Small intestine (tissue), 7 donors: ENCODE measurements at regions not wholly inside any gene's neighbourhood (a gene's known extent, or its start where the extent isn't known, plus 50 kb on each side); places are given as distances from the start of the nearest gene placed in this dataset.

Experiments used
- DNase-seq, 2 donors: peaks; one replicate each; pipeline versions ENCODE4 v3.0.0 to v3.0.0-alpha.2; 2013
- FAIRE-seq: peaks from 2 replicates; lab custom pipeline; 2012; peaks lifted over from hg19 to GRCh38; lab: Jason Lieb, UNC
- H3K27ac ChIP-seq, 3 donors: one replicate each; pipeline ENCODE4 v1.5.1; 2013; ENCODE audit warnings: low read length in 2 of 3, mild to moderate bottlenecking in 2 of 3, control low read depth in 1 of 3, inconsistent platforms in 1 of 3, low read depth in 1 of 3, moderate library complexity in 1 of 3
- H3K27me3 ChIP-seq, 3 donors: one replicate each; pipeline ENCODE4 v1.6.1; 2013; ENCODE audit warnings: low read length in 3 of 3, inconsistent platforms in 1 of 3; ENCODE audit not compliant: control insufficient read depth in 3 of 3, insufficient read depth in 3 of 3
- H3K36me3 ChIP-seq, 3 donors: one replicate each; pipeline ENCODE4 v1.6.1; 2013; ENCODE audit warnings: low read length in 3 of 3, inconsistent platforms in 1 of 3, low read depth in 1 of 3, mild to moderate bottlenecking in 1 of 3, moderate library complexity in 1 of 3; ENCODE audit not compliant: control insufficient read depth in 3 of 3, insufficient read depth in 2 of 3
- H3K4me1 ChIP-seq, 3 donors: one replicate each; pipeline ENCODE4 v1.6.1; 2013; ENCODE audit warnings: low read length in 2 of 3, inconsistent platforms in 1 of 3, low read depth in 1 of 3, mild to moderate bottlenecking in 1 of 3, moderate library complexity in 1 of 3; ENCODE audit not compliant: control insufficient read depth in 3 of 3, insufficient read depth in 2 of 3
- H3K4me3 ChIP-seq, 3 donors: one replicate each; pipeline ENCODE4 v1.5.1; 2013; ENCODE audit warnings: low read length in 3 of 3, control low read depth in 1 of 3, inconsistent platforms in 1 of 3, low read depth in 1 of 3, mild to moderate bottlenecking in 1 of 3, moderate library complexity in 1 of 3
- H3K9me3 ChIP-seq, 2 donors: one replicate each; pipeline ENCODE4 v1.6.1; 2013; ENCODE audit warnings: low read depth in 1 of 2, low read length in 1 of 2; ENCODE audit not compliant: control insufficient read depth in 2 of 2, insufficient read depth in 1 of 2
- WGBS, 3 donors: extraction: QIAGEN DNeasy Blood & Tissue Kit; methylation state at CpG; one replicate each; pipeline ENCODE4 v1.1.7; 2013; 5-methylcytosine and 5-hydroxymethylcytosine counted together
- donor health status: healthy with polysubstance abuse.
- donor health status: control.
- donor health status: control.
- donor health status: Bipolar disorder and iron deficiency.
- donor health status: healthy.

DNA sequence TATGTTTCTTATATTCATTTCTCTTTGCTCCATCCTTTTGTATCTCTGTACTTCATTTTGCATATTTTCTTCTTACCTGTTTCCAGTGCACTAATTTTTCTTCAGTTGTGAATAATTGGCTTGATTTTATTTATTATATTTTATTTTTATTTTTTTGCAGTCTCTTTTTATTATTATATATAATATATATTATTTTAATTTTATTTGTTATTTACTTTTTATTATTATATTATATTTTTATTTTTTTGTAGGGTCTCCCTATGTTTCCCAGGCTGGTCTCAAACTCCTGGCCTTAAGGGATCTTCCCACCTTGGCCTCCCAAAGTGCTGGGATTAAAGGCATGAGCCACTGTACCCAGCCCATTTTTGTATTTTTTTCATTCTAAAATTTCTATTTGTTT lies 213.1 kb upstream of the TSC22D2 start:
- Histone ChIP-seq H3K27me3 (no peaks in the 10 kb centered on the region), H3K36me3 (no peaks in the 10 kb centered on the region), H3K4me3 (no peak overlapping the region), H3K27ac (no peak overlapping the region), H3K9me3 (peaks cover 0 to 3% of the 10 kb centered on the region in 2 donors), H3K4me1 (no peaks in the 10 kb centered on the region)
- no peak for DNase-seq
- peak; percentile 33 for FAIRE-seq

DNA sequence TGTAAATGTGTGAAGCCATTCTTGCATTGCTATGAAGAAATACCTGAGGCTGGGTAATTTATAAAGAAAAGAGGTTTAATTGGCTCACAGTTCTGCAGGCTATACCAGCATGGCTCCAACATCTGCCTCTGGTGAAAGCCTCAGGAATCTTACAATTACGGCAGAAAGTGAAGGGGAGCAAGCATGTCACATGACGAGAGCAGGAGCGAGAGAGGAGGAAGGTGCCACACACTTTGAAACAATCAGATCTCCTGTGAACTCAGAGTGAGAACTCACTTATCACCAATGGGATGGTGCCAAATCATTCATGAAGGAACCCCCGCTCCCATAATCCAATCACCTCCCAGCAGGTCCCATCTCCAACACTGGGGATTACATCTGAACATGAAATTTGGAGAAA lies 213.6 kb upstream of the TSC22D2 start:
- FAIRE-seq, result no peak
- no peak overlapping the region for H3K27ac ChIP-seq
- no peak overlapping the region for H3K4me3 ChIP-seq
- H3K27me3 ChIP-seq, result no peaks in the 10 kb centered on the region
- no peaks in the 10 kb centered on the region for H3K4me1 ChIP-seq
- no peaks in the 10 kb centered on the region for H3K36me3 ChIP-seq
- H3K9me3 ChIP-seq, result peaks cover 0 to 3% of the 10 kb centered on the region in 2 donors
- 85 to 91% (median 87%) methylated on average over 4 of the region's 4 CpGs for WGBS, 3 donors
- DNase-seq, result no peak

DNA sequence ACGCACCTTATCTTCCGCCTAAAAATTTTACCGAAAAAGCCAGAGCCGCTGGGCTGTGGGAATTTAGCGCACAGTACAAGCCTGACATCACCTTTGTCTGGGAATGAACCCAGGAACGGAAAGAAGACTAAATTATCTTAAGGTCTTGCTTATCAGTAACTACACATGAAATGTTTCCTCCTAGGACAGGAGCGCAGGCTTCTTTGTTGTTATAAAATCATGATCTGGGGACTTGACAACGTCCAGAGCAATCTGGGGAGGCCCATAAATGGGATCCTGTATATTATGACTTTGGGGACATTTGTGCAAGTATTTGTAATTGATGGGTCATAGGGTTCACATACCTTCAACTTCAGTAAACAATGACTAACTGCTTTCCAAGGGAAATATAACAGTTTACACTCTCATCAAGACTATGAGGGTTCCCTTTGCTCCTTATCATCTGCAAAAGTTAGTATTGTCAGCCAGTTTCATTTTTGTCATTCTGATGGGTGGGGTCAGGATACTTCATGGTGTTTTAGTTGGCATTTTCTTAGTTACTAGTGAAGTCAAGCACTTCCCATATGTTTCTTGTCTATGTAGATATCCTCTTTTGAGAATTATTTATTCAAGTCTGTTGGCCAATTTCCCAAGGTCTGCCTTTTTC lies 213.9 kb upstream of the PFN2 start:
- Histone ChIP-seq H3K27me3 (no peaks in the 10 kb centered on the region), H3K4me1 (peaks cover 0 to 4% (median 0%) of the 10 kb centered on the region in 3 donors), H3K27ac (no peak overlapping the region), H3K4me3 (peak overlapping the region in 1 of 3 donors; percentile 9), H3K9me3 (no peaks in the 10 kb centered on the region), H3K36me3 (no peaks in the 10 kb centered on the region)
- no peak for DNase-seq
- no peak for FAIRE-seq
- whole genome bisulfite sequencing, 3 donors, result 3 to 10% (median 7%) methylated on average over 8 of the region's 8 CpGs

DNA sequence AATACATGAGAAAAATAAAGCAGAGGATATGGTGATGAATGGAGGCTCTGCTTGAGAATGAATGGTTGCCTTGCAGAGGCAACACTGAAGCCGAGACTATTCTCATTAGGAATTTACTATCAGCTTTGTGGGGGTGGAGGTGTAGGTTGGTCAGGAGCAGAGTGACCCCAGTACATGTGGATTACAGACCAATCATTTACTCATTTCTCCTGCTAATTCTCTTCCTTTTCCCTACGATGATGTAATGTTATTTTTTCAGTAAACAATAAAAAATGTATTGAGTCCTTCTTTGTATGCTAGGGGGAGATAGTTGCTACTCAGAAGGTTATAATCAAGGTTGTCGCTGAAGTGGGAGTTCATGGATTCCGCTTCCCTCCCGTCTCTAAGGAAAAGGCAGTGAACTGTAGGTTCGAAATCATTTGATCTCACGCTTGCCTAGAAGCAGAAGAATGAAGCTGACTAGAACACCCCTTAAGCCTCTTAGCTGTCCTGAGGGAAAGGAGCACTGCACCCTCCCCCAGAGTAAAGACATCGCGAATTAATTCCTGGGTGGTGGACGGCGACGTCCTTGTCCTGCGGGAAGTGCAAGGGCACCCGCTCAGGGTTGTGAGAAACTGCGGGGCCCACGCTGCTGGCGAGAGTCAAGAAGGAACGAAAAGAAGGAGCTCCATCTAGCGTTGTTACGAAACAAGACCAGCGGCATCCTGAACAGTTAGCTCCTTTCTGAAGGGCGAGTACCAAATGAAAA lies 213.2 kb upstream of the PFN2 start:
- peak; percentile 69 to 79 for DNase-seq
- Histone ChIP-seq H3K27ac (no peak overlapping the region), H3K9me3 (no peaks in the 10 kb centered on the region), H3K27me3 (no peaks in the 10 kb centered on the region), H3K4me1 (peaks cover 0 to 4% (median 0%) of the 10 kb centered on the region in 3 donors), H3K4me3 (peak overlapping the region in 1 of 3 donors; percentile 9), H3K36me3 (no peaks in the 10 kb centered on the region)
- no peak for FAIRE-seq
- WGBS, 3 donors, result 3 to 7% (median 6%) methylated on average over 22 of the region's 22 CpGs

DNA sequence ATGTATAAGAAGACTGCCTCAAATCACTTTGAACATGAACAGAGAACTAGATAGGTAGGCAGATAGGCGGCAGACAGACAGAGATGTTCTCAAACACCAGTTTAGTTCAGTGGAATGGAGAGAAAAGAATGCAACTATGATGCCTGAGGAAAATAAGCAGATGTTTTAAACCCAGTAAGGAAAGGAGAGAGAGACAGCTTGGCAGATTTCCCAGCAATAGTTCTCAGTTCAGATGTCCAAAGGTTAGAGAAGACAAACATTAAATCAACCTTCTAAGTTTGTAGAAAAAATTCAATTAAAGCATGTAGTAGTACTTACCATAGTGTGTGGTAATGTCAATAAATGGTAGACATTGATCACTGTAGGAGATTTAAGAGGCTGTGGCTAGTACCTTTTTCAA lies 209.6 kb upstream of the PFN2 start:
- H3K27ac ChIP-seq, result no peak overlapping the region

DNA sequence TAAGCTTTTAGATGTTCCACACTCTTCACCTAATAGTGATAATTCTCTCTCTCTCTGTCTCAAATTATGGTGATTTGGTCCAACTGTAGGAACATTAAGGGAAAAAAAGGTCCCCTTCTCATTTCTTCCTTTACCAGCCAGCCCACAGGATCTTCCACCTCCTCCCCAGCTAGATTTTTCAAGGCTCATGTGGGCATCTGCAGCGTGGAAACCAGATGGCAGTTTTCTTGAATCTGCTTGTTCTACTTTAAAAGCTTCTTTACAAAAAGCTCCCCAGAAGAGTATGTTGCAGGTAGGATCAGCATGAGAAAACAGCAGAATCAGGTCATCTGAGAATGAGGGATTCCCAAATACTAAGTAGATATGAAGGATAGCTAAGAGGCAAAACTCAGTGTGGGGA lies 208.6 kb upstream of the PFN2 start:
- 70 to 89% (median 84%) methylated on average over 1 of the region's 1 CpG for WGBS, 3 donors
- FAIRE-seq (no peak), DNase-seq (peak in 1 of 2 donors; percentile 7)
- no peaks in the 10 kb centered on the region for H3K27me3 ChIP-seq
- peaks cover 0 to 4% (median 0%) of the 10 kb centered on the region in 3 donors for H3K4me1 ChIP-seq
- H3K36me3 ChIP-seq, result no peaks in the 10 kb centered on the region
- no peak overlapping the region for H3K27ac ChIP-seq
- H3K4me3 ChIP-seq, result no peak overlapping the region
- no peaks in the 10 kb centered on the region for H3K9me3 ChIP-seq

More for the DNA sequence above, 209.6 kb upstream of the PFN2 start:
- Histone ChIP-seq H3K4me3 (no peak overlapping the region), H3K9me3 (no peaks in the 10 kb centered on the region), H3K27me3 (no peaks in the 10 kb centered on the region), H3K36me3 (no peaks in the 10 kb centered on the region), H3K4me1 (peaks cover 0 to 4% (median 0%) of the 10 kb centered on the region in 3 donors)
- FAIRE-seq (no peak), DNase-seq (peak; percentile 63 to 71)
- 8 to 48% (median 19%) methylated on average over 1 of the region's 1 CpG for WGBS, 3 donors

DNA sequence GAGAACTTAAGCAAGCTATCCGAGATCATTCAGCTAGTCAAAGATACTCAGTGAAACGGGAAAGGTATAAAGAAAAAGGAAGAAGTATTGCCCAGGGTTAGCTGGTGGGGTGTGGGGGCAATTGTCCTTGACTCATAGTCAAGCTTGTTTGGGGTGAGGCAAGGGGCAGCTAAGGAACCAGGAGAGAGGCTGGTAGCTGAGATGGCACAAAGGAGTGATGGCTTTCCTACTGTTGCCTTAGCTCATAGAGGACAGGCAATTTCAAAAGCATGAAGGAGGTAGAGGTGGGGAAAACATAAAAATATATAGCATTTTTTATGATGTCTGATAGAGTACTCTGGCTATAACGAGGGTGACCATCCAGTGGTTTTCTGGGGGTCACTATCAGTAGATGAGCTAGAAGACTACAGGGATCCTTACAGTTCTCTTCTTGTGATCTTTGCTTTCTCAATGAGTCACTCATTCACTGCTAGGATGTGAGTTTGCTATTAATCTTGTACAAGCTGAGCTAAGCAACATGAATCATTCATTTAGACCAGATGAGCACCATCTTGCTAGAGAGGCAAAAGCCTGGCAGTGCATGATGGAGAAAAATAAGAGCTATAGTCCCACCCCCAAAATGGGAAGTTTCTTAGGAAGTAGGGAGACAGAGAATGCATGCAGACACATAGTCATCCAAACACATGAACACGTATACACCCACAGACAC lies 207.1 kb upstream of the PFN2 start:
- no peak for DNase-seq
- H3K4me3 ChIP-seq, result no peak overlapping the region
- no peaks in the 10 kb centered on the region for H3K36me3 ChIP-seq
- no peaks in the 10 kb centered on the region for H3K9me3 ChIP-seq
- 82 to 88% (median 84%) methylated on average over 4 of the region's 4 CpGs for whole genome bisulfite sequencing, 3 donors
- no peak overlapping the region for H3K27ac ChIP-seq
- peaks cover 0 to 3% (median 0%) of the 10 kb centered on the region in 3 donors for H3K27me3 ChIP-seq
- H3K4me1 ChIP-seq, result peaks cover 0 to 4% (median 0%) of the 10 kb centered on the region in 3 donors
- no peak for FAIRE-seq

DNA sequence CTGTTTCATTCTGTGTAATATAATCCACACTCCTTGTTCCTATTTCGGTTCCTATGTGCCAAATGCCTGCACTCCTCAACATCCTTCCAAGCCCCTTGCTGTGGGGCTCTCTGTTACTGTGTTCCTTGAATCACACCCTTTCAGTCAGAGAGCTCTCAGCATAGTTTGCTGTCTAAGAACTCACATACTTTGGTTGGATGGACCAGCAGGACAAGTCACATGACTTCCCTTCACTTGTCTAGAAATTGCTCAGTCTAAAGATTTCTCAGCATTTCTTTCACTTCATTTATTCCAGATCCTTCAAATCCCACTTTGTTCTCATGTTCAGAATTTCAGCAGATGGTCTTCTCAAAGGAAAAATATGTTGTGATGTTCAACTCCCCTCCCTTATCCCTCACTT lies 203.5 kb upstream of the PFN2 start:
- WGBS, 3 donors, result 82 to 95% (median 87%) methylated on average over 1 of the region's 1 CpG
- Histone ChIP-seq H3K27ac (no peak overlapping the region), H3K27me3 (peaks cover 0 to 3% (median 0%) of the 10 kb centered on the region in 3 donors), H3K9me3 (no peaks in the 10 kb centered on the region), H3K4me3 (no peak overlapping the region), H3K4me1 (no peaks in the 10 kb centered on the region), H3K36me3 (no peaks in the 10 kb centered on the region)
- DNase-seq (no peak), FAIRE-seq (no peak)
